NCI-H748 (cell line): ENCODE measurements at regions not wholly inside any gene's neighbourhood (a gene's known extent, or its start where the extent isn't known, plus 50 kb on each side); places are given as distances from the start of the nearest gene placed in this dataset.
A peak's percentile ranks its signal among the peaks of the same experiment; 100 is the strongest.
"Not testable (repeated sequence)": the region's sequence is repeated elsewhere in the genome, so short reads cannot be mapped to it uniquely, and the experiment has no call there.

Experiments
- DNase-seq: peaks from one replicate; lab custom pipeline; 2025; ENCODE audit not compliant: unreplicated experiment; lab: John Stamatoyannopoulos, UW

DNA sequence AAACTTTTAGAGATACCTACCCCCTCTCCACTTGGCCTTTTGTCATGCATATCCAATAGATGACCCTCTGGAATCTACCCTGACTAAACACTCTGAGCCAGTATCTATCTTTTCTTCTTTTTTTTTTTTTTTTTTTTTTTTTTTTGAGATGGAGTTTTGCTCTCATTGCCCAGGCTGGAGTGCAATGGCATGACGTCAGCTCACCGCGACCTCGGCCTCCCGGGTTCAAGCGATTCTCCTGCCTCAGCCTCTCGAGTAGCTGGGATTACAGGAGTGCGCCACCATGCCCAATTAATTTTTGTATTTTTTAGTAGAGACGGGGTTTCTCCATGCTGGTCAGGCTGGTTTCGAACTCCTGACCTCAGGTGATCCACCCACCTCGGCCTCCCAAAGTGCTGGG, 50.8 kb upstream of the GRIN2B start:
- DNase-seq, result not testable (repeated sequence)

DNA sequence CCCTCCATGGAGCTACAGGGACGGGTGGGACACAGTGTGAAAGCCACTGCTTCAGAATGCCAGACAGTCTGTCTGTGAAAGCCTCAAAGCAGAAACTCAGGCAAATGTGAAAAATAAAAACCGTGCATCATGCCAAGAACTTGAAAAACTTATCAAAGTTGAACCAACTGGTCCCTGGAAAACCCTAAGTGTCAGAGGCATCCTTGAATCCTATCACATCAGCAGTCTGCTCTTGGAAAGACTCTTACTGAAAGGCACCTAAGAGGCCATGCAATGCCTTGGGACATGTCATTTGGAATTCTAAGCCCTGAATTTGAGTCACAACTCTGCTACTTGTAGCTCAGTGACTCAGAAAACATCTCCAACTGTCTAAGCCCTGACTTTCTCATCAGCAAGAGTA, 62.4 kb upstream of the GRIN2B start:
- no peak for DNase-seq

DNA sequence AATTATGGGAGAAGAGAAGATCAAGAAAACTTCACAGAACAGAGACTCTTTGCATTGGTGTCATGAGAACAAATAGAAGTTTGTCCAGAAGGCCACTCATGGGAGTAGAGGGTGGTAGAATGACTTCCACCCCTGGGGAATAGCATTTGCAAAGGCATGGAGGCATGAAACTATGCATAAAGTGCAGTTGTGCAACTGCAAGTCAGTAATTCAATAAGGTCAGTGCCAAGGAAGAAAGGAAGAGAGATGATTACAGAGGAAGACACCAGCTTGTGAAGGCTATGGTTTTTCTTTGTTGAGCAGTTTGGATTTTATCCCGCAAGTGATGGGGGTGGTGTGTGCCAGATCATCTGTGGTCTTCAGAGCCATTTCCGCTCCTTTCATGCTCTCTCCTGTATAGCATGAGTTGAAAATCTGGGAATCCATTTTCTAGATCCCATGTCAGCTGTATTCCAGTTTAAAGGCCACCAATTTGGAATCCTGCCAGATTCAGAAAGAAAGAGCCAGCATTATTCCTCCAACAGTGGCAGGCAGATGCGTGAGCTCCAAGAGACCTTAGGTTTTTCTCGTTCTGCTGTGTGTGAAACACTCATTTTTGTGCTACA, 67.6 kb upstream of the GRIN2B start:
- DNase-seq, result peak; percentile 2

DNA sequence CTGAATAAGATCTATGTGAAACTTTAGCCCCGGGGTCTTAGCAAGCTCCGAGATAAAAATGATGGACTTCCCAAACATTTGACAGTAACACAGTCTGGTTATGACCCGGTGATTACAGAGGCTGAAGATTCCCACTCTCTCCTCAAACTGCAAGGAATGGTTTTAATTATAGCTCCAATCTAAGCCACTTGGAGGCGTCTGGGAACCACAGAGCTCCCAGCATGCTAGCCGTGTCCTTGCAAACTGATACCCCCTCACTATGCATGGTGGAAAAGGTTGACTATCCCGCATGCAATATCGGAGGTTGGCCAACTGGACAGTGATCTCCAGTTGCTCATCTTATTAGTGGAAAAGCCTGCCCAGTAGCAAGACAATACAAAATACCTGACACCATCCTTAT, 76.5 kb upstream of the GRIN2B start:
- DNase-seq, result no peak

DNA sequence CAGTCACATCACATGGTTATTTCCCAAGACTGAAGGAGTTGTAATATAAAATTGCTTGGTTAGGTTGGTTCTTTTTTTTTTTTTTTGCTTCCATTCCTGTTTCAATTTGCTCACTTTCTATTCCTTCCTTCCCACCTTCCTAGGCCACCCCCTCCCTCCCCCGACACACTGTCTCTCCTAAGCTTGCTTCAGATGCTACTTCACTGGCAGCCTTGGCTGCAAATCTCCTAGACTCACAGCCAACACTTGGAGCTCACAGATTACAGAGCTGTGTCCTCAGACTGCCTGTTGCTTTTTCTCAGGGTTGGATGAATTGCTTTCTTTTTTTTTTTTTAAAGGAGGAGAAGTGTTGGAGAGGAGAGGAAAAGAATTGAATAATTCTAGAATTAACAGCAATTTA, 77.3 kb upstream of the GRIN2B start:
- DNase-seq, result no peak

DNA sequence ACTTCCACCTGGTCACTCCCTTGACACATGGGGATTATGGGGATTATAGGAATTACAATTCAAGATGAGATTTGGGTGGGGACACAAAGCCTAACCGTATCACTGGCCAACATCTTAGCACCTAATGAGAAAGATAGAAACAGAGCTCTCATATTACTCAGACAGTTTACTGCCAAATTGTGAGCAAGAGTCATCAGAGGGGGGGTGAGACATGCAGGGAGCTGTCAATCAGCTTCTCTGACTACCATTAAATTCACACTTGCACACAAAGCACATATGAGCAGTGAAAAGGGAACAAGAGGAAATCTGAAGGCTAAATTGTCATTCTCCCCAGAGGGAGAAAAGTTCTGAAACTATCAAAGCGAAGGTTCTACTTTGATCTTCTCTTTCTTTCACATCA, 78.1 kb upstream of the GRIN2B start:
- no peak for DNase-seq

DNA sequence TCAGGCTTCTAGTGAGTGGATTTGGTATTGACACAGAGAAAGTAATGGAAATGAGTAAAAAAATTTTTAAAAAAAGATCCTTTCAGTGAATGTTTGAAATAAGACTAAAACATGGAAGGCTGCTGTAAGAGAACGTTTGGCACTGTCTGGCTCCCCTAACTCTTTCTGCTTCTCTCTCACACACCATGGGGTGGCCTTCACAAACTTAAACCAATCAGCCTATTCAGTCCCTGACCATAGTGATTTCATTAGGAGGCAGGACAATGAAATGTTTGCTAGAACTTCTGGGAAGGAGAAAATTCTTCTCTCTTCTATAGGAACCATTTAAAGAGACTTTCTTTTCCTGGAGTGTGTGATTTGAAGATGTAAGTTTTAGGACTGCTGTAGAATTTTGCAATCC, 84.2 kb upstream of the GRIN2B start:
- no peak for DNase-seq

DNA sequence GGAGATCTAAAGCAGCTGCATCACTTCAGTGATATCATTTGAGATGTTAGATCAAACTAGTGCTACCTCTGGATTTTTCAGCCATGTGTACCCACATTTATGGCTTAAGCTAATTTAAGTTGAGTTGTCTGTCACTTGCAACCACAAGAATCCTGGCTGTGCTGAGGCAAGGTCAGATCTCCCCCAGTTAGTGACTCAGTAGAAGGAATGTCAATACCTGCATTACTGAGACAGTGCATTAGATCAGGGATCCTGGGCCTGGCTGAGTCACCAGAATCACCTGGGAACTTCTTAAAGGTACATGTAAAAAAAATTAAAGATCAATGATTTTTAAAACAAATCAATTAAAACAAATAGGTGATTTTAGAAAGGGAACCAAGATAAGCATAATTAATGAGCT, 84.6 kb upstream of the GRIN2B start:
- no peak for DNase-seq

DNA sequence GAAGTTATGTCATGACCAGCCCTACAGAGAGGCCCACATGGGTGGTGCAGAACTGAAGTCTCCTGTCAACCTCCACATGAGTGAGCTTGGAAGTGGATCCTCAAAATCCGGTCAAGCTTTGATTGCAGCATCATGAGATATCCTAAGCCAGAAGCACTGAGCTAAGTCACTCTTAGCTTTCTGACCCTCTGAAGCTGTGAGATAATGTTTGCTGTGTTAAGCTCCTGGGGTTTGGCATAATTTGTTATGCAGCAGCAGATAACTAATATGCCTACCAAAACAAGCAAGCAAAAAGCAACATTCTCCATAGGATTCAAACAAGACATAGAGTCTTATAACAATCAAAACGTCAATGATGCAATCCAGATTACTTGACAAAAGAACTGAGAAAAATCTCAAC, 87.6 kb upstream of the GRIN2B start:
- DNase-seq, result no peak

DNA sequence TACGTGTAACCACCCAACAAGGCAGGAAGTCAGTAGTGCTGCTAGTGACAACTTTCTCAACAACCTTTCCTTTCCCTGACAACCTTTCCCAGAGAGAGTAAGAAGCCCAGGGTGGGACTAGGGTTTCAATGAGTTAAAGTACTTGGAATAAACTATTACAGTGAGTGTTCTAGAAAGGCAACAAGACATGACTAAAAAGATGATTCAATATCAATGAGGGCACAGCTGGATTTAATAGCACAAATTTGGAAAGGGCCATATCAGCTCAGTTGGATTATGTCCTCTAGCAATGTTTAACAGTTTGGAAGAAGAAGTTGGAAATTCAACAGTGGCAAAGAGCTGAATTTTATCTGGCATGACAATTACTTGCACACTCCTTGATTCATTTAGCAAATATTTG, 90.4 kb upstream of the GRIN2B start:
- DNase-seq, result no peak

DNA sequence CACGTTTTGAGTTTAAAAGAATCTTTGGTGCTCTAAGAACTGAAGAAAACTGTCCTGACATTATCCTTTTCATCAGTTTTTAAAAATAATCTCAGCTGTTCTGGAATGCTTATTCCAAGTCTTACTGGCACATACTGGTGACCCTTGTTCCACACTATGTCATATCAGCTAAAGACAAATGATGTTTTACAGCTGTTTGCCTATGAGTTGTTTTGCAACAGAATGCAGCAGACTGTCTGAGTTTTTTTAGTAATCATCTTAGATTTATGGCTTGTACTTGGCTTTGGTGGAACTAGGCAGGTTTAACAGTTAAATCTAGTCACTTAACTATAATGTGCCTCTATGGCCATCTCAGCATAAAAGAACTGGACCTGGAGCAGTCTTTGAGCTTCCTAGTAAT, 91.6 kb upstream of the GRIN2B start:
- DNase-seq, result no peak

DNA sequence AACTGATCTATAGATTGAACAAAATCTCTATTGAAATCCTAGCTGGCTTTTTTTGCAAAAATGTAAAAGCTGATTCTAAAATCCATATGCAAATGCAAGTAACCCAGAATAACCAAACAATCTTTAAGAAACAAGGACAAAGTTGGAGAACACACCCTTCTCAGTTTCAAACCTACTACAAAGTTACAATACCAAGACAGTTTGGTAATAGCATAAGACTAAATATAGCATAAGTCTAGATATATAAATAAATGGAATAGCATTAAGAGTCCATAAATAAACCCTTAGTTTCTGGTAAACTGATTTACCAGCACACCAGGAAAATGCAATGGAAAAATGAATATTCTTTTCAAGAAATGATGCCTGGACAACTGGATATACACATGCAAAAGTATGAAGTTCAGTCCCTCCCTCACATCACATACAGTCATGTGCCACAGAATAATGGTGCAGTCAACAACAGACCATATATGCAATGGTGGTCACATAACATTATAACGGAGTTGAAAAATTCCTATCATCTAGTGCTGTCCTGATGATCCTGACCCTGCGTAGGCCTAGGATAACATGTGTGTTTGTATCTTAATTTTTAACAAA, 94.5 kb upstream of the GRIN2B start:
- DNase-seq, result no peak

DNA sequence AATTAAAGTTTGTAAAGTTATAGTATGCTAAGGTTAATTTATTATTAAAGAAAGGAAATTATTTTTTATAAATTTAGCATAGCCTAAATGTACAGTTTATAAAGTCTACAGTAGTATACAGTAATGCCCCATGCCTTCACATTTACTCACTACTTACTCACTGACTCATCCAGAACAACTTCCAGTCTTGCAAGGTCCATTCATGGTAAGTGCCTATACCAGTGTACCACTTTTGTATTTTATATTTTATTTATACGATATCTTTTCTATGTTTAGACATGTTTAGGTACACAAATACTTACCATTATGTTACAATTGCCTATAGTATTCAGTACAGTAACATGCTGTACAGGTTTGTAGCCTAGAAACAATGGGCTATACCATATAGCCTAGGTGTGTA, 95.1 kb upstream of the GRIN2B start:
- DNase-seq, result no peak

DNA sequence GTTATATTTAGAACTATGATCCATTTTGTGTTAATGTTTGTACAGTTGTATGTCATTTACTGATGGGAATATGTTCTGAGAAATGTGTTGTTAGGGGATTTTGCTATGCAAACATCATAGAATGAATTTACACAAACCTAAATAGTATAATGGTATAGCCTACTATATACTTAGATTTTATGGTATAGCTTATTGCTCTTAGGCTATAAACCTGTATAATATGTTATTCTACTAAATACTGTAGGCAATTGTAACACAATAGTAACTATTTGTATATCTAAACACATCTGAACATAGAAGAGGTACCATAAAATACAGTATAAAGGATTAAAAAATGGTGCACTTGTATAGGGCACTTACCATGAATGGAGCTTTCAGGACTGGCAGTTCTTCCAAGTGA, 105.4 kb upstream of the GRIN2B start:
- no peak for DNase-seq

DNA sequence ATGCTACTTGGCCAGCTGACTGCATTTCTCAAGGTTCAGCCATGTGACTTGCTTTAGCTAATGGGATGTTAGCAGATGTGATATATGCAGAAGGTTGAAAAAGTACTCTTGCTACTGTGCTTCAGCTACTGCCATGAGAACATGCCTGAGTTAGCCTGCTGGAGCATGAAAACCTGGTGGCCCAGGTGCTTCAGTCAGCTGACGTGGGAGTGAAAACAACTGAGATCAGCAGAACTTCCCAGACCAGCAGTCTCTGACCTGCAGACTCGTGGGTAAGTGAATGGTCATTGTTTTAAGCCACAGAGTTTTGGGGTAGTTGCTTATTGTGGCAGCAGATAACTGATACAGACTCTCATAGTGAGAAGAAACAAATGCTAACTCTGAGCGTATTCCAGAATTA, 118.6 kb upstream of the GRIN2B start:
- DNase-seq, result no peak

DNA sequence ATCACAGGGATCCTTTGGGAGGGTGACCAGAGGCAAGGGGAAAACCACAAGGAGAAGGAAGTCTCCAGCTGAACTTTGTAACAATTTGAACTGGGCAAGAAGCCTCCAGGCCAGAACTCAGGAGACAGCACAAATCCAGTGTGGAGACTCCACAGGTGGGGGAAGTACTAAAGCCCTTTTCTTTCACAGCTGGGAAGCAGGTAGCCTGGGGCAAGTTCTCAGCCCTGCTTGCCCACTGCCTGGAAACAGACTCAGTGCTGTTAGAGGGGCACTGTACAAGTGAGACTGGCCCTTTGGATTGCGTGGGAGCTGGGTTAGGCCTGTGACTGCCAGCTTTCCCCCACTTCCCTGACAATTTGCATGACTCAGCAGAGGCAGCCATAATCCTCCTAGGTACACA, 120.2 kb upstream of the GRIN2B start:
- DNase-seq, result not testable (repeated sequence)

DNA sequence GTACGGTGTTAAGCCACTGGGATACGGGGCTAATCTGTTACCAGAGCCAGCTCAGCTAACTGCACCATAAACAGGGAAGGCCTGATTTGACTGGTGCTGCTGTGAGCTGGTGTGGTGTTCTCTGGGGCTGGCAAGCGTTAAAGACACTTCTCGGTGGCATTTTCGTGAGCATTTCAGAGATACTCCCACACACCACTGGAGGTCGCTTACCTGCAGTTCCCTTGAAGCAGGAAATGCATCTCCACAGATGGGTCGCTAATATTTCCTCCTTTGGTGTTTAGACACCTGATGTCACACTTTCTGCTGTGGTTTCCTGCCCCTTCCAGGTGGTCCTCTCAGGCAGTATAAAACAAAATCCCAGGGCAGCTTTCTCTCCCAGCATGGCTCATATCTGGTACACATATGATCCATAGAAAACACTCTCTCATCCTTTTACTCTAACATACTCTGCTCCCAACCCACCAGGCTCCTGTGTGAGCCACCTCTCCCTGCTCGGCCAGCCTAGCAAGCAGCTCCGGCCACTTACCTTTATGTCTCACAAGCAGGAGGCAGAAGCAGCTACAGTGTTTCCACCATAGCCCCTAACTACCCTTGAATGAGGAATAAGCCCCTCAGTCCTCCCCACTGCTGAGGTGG, 129.9 kb upstream of the GRIN2B start:
- DNase-seq, result peak; percentile 28

DNA sequence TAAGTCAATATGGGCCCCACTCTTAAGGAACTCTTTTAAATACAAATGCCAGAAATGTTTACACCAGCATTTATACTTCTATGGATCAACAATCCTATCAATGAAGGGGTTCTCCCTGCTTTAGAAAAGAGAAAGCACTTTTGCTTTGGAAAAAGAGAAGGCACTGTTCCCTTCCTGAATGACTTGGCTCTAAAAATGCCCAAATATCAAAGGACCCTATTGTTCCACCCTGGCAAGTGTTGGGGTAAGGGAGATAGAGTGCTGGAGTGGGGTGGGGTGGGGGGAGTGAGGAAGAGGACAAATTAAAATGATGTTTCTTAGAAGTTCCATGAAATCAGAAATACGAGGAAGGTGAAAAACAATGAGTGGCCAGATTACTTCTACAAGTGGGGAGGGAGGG, 131.6 kb upstream of the GRIN2B start:
- no peak for DNase-seq

DNA sequence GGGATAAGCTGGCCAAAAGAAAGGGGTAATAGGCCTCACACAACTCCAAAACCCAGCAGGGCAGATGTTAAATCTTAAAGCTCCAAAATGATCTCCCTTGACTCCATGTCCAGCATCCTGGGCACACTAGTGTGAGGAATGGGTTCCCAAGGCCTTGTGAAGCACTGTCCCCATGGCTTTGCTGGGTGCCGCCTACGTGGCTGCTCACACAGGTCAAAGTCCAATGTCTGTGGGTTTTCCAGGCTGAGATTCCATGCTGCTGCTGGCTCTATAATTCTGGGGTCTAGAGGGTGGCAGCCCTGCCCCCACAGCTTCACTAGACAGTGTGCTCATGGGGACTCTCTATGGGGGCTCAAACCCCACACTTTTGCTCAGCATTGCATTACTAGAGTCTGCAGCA, 145.3 kb upstream of the GRIN2B start:
- no peak for DNase-seq

DNA sequence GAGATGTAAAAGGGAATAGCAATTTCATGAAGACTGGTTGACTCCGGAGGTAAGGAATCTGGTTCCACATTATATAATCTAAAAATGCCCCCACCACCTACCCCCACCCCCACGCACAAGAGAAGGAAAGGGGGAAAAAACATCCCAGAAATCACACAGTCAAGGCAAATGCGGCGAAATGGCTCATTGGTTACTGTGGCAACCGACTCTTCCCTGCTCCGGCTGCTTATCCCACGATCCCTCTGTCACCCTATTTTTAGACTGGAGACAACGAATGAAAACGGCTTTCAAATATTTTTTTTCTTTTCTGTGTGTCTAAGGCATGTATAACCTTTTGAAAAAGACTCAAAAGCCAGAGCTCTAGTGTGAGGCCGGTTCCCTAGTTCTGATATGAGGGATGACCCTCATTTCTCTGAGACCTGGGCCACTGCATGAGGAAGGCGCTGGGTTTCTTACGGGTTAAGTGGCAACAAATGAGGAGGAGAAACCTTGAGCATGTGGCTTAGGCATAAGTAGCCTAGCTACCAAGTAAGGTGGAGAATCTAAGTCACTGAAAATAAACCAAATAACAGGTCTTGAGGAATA, 148.3 kb upstream of the GRIN2B start:
- no peak for DNase-seq

DNA sequence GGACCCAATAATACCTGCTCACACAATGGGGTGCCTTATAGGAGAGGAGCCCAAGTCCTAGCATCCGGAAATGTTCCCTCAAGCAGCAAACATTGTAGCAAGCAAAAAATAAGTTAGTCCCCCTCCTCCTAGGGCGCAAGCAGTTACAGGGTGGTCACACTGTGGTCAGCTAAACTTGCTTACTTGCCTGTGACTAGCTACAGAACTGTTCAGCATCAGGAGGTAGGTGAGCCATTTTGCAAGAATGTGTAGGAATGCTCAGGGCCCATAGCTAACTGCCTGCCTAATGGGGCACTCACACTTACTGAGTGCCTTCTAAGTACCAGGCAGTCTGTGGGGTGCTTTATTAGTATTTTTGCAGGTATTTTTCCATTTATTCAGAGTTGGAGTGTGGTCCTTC, 154.6 kb upstream of the GRIN2B start:
- no peak for DNase-seq

DNA sequence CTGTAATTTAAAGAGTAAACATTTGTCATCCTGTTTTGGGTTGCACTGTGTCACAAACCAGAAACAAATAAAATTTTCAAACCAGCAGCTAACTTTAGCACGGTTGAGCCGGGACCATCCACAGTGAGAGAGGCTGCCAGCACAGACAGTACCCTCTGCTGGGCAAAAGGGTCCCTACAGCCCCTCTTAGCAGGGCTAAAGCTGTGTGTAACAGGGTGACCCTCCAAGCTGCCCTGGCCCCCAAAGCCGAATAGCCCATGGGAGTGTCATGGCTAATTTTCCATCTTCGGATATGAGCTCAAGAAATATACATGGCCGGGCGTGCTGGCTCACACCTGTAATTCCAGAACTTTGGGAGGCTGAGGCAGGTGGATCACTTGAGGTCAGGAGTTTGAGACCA, 157.1 kb upstream of the GRIN2B start:
- DNase-seq, result no peak
